ENCODE measurements at regions not wholly inside any gene's neighbourhood (a gene's known extent, or its start where the extent isn't known, plus 50 kb on each side); places are given as distances from the start of the nearest gene placed in this dataset.
"Not testable (repeated sequence)": the region's sequence is repeated elsewhere in the genome, so short reads cannot be mapped to it uniquely, and the experiment has no call there.

GRCh38 chr6:134768931-134769330 lies 181.0 kb downstream of the ALDH8A1 start:
- no peaks in the 10 kb centered on the region for H4K20me1 ChIP-seq (ENCODE audit: insufficient read depth)
- H3K9me3 ChIP-seq (ENCODE audit: low read depth) = no peaks in the 10 kb centered on the region
- H3F3A ChIP-seq (ENCODE audit: insufficient read depth) = peaks cover 1% of the 10 kb centered on the region
- H3K4me1 ChIP-seq (ENCODE audit: insufficient read depth) = peaks cover under 1% of the 10 kb centered on the region
- H3K27ac ChIP-seq = no peak overlapping the region
- H3K9me2 ChIP-seq (ENCODE audit: insufficient read depth) = no peaks in the 10 kb centered on the region
- TF ChIP-seq EZH2 (IDR thresholded peaks at IDR 0.05; ENCODE audit: insufficient read depth, poor library complexity, severe bottlenecking) (no peak), EZH2phosphoT487 (IDR thresholded peaks at IDR 0.05; ENCODE audit: insufficient read depth, low read depth) (no peak)
- in situ Hi-C loops (cut with MboI) = no loop called here
- H3K79me2 ChIP-seq (ENCODE audit: insufficient read depth) = no peaks in the 10 kb centered on the region
- 59 to 70% methylated on average over 2 of the region's 2 CpGs for WGBS, 2 experiments (ENCODE audit: low coverage in 1 of 2, low lambda C conversion rate in 2 of 2, missing lambda C conversion rate in 2 of 2)
- no peak overlapping the region for H3K4me2 ChIP-seq (ENCODE audit: unreplicated experiment)
- no peak overlapping the region for H3K9ac ChIP-seq
- H3K27me3 ChIP-seq (replicated peaks; ENCODE audit: insufficient read depth) = 0 out of 2 replicates have a peak, but pooled peaks cover 4% of the 10 kb centered on the region
- H2AFZ ChIP-seq = no peak overlapping the region
- H3K36me3 ChIP-seq (ENCODE audit: low read depth) = no peaks in the 10 kb centered on the region
- no peak overlapping the region for H3K4me3 ChIP-seq
- no peak for DNase-seq

- no peak overlapping the region for H3K4me2 ChIP-seq (ENCODE audit: unreplicated experiment)
- in situ Hi-C loops (cut with MboI) = no loop called here
- 51 to 56% methylated on average over 3 of the region's 3 CpGs for WGBS, 2 experiments (ENCODE audit: low coverage in 1 of 2, low lambda C conversion rate in 2 of 2, missing lambda C conversion rate in 2 of 2)
- no peaks in the 10 kb centered on the region for H3K79me2 ChIP-seq (ENCODE audit: insufficient read depth)
- H3K27ac ChIP-seq = no peak overlapping the region
- no peaks in the 10 kb centered on the region for H4K20me1 ChIP-seq (ENCODE audit: insufficient read depth)
- TF ChIP-seq EZH2 (IDR thresholded peaks at IDR 0.05; ENCODE audit: insufficient read depth, poor library complexity, severe bottlenecking) (no peak), EZH2phosphoT487 (IDR thresholded peaks at IDR 0.05; ENCODE audit: insufficient read depth, low read depth) (no peak)
- DNase-seq = no peak
- no peak overlapping the region for H2AFZ ChIP-seq
- no peak overlapping the region for H3K4me3 ChIP-seq
- no peaks in the 10 kb centered on the region for H3F3A ChIP-seq (ENCODE audit: insufficient read depth)
- no peaks in the 10 kb centered on the region for H3K36me3 ChIP-seq (ENCODE audit: low read depth)
- no peaks in the 10 kb centered on the region for H3K9me3 ChIP-seq (ENCODE audit: low read depth)
- no peaks in the 10 kb centered on the region for H3K9me2 ChIP-seq (ENCODE audit: insufficient read depth)
- 0 out of 2 replicates have a peak, but pooled peaks cover 4% of the 10 kb centered on the region for H3K27me3 ChIP-seq (replicated peaks; ENCODE audit: insufficient read depth)
- no peak overlapping the region for H3K9ac ChIP-seq
- H3K4me1 ChIP-seq (ENCODE audit: insufficient read depth) = no peaks in the 10 kb centered on the region
Measured at GRCh38 chr6:134766497-134766896, 183.4 kb downstream of the ALDH8A1 start.

DNA sequence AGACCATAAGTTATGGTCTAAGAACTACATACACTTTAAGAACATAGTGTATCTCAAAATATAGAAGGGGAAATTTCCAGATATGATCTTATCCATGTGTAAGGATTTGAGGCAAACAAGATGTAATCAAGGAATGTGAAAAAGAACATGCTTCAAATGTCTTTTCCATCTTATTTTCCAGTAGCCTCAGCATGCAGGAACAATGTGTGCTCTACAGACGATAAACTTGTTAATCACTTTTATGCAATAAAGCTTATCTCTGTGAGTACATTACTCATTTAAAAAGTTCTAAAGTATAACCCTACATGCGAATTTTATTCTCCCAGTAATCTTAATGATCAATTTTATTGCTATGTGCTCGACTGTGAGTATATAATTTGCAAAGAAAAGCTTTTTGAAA lies 185.2 kb downstream of the ALDH8A1 start:
- Histone ChIP-seq H3K9me3 (ENCODE audit: low read depth) (no peaks in the 10 kb centered on the region), H3F3A (ENCODE audit: insufficient read depth) (no peaks in the 10 kb centered on the region), H3K4me2 (ENCODE audit: unreplicated experiment) (no peak overlapping the region), H3K36me3 (ENCODE audit: low read depth) (no peaks in the 10 kb centered on the region), H3K27me3 (replicated peaks; ENCODE audit: insufficient read depth) (0 out of 2 replicates have a peak, but pooled peaks cover 4% of the 10 kb centered on the region), H3K9me2 (ENCODE audit: insufficient read depth) (no peaks in the 10 kb centered on the region), H3K9ac (no peak overlapping the region), H3K79me2 (ENCODE audit: insufficient read depth) (no peaks in the 10 kb centered on the region), H2AFZ (no peak overlapping the region), H3K4me1 (ENCODE audit: insufficient read depth) (no peaks in the 10 kb centered on the region), H4K20me1 (ENCODE audit: insufficient read depth) (no peaks in the 10 kb centered on the region), H3K27ac (no peak overlapping the region), H3K4me3 (no peak overlapping the region)
- no peak for DNase-seq
- in situ Hi-C loops (cut with MboI) = no loop called here
- 79 to 82% methylated on average over 3 of the region's 3 CpGs for WGBS, 2 experiments (ENCODE audit: low coverage in 1 of 2, low lambda C conversion rate in 2 of 2, missing lambda C conversion rate in 2 of 2)
- no peak for TF ChIP-seq EZH2phosphoT487 (IDR thresholded peaks at IDR 0.05; ENCODE audit: insufficient read depth, low read depth)
- TF ChIP-seq EZH2 (IDR thresholded peaks at IDR 0.05; ENCODE audit: insufficient read depth, poor library complexity, severe bottlenecking) = no peak

DNA sequence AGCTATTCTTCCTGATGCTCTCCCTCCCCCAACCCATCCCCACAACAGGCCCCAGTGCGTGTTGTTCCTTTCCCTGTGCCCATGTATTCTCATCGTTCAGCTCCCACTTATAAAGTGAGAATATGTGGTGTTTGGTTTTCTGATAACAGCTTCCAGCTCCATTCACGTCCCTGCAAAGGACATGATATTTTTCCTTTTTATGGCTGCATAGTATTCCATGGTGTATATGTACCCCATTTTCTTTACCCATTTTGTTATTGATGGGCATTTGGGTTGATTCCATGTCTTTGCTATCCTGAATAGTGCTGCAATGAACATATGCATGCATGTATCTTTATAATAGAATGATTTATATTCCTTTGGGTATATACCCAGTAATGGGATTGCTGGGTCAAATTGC lies 186.3 kb downstream of the ALDH8A1 start:
- in situ Hi-C loops (cut with MboI); H3K9me3 ChIP-seq (ENCODE audit: low read depth); H3K36me3 ChIP-seq (ENCODE audit: low read depth); H3K4me2 ChIP-seq (ENCODE audit: unreplicated experiment); H3K4me3 ChIP-seq; H2AFZ ChIP-seq; H3K9ac ChIP-seq; H4K20me1 ChIP-seq (ENCODE audit: insufficient read depth); H3K9me2 ChIP-seq (ENCODE audit: insufficient read depth); H3K79me2 ChIP-seq (ENCODE audit: insufficient read depth); H3K27me3 ChIP-seq (replicated peaks; ENCODE audit: insufficient read depth); DNase-seq; H3F3A ChIP-seq (ENCODE audit: insufficient read depth); H3K4me1 ChIP-seq (ENCODE audit: insufficient read depth); H3K27ac ChIP-seq: not testable (repeated sequence)
- 76 to 83% methylated on average over 3 of the region's 3 CpGs for WGBS, 2 experiments (ENCODE audit: low coverage in 1 of 2, low lambda C conversion rate in 2 of 2, missing lambda C conversion rate in 2 of 2)

DNA sequence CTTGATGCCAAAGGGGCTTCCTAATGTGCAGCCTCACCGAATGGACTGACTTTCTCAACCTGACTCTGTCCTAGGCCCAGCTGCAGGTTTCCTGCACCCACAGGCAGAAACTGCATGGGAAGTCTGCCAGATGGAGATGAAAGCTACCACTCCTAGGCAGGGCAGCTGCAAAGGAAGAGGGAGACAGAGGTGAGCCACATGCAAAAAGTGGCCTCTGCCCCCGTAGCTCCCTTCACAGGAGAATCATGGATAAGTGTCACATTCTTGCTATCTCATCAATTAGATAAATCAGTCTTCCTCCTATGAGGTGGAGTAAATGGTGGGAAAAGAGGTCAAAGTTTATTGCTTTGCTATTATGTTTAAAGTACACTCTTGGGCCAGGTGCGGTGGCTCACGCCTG lies 191.3 kb downstream of the ALDH8A1 start:
- DNase-seq = no peak
- in situ Hi-C loops (cut with MboI) = no loop called here
- 89 to 90% methylated on average over 4 of the region's 4 CpGs for WGBS, 2 experiments (ENCODE audit: low coverage in 1 of 2, low lambda C conversion rate in 2 of 2, missing lambda C conversion rate in 2 of 2)

More for the DNA sequence above, 191.3 kb downstream of the ALDH8A1 start:
- no peaks in the 10 kb centered on the region for H3K36me3 ChIP-seq (ENCODE audit: low read depth)
- H3K4me1 ChIP-seq (ENCODE audit: insufficient read depth) = no peaks in the 10 kb centered on the region
- no peaks in the 10 kb centered on the region for H4K20me1 ChIP-seq (ENCODE audit: insufficient read depth)
- no peak overlapping the region for H3K4me3 ChIP-seq
- no peaks in the 10 kb centered on the region for H3F3A ChIP-seq (ENCODE audit: insufficient read depth)
- no peak overlapping the region for H3K4me2 ChIP-seq (ENCODE audit: unreplicated experiment)
- no peak overlapping the region for H2AFZ ChIP-seq
- H3K79me2 ChIP-seq (ENCODE audit: insufficient read depth) = no peaks in the 10 kb centered on the region
- no peak overlapping the region for H3K27ac ChIP-seq
- no peak overlapping the region for H3K9ac ChIP-seq
- no peaks in the 10 kb centered on the region for H3K9me3 ChIP-seq (ENCODE audit: low read depth)
- TF ChIP-seq EZH2phosphoT487 (IDR thresholded peaks at IDR 0.05; ENCODE audit: insufficient read depth, low read depth) (no peak), EZH2 (IDR thresholded peaks at IDR 0.05; ENCODE audit: insufficient read depth, poor library complexity, severe bottlenecking) (no peak)
- H3K9me2 ChIP-seq (ENCODE audit: insufficient read depth) = no peaks in the 10 kb centered on the region
- H3K27me3 ChIP-seq (replicated peaks; ENCODE audit: insufficient read depth) = peaks cover 9% of the 10 kb centered on the region; the same call in 1 of the 2 replicates
